ENCODE measurements at regions not wholly inside any gene's neighbourhood (a gene's known extent, or its start where the extent isn't known, plus 50 kb on each side); places are given as distances from the start of the nearest gene placed in this dataset.

- H4K20me1 ChIP-seq (ENCODE audit: control insufficient read depth, extremely low read depth, insufficient read depth, low read length): no peaks in the 10 kb centered on the region
- no peak overlapping the region for H3K9ac ChIP-seq (ENCODE audit: insufficient read depth, low read length)
- no peaks in the 10 kb centered on the region for H3K36me3 ChIP-seq (ENCODE audit: control insufficient read depth, insufficient read depth, low read length)
- no peak overlapping the region for H2AFZ ChIP-seq (ENCODE audit: low read length)
- H3K9me3 ChIP-seq (ENCODE audit: control insufficient read depth, insufficient read depth, low read depth, low read length): no peaks in the 10 kb centered on the region
- TF ChIP-seq EZH2 (IDR thresholded peaks at IDR 0.05; ENCODE audit: low read length, missing control alignments): no peak
- no peak for TF ChIP-seq CTCF (conservative IDR thresholded peaks at IDR 0.05 in 1 of 2, IDR thresholded peaks at IDR 0.05 in 1 of 2; ENCODE audit: low read depth in 1 of 2, low read length in 2 of 2)
- no peak overlapping the region for H3K4me2 ChIP-seq (ENCODE audit: extremely low read depth, insufficient read depth, low read length)
- peak in 1 of 2 donors; percentile 17 for DNase-seq (ENCODE audit: low read depth in 2 of 2)
- no peaks in the 10 kb centered on the region for H3K27me3 ChIP-seq (ENCODE audit: control insufficient read depth, insufficient read depth, low read length)
- H3K4me3 ChIP-seq (replicated peaks in 1 of 4; ENCODE audit: control extremely low read depth in 1 of 4, insufficient read depth in 1 of 4, low read depth in 3 of 4, low read length in 4 of 4): no peak overlapping the region
- no peak overlapping the region for H3K27ac ChIP-seq (ENCODE audit: insufficient read depth, low read length)
- H3K79me2 ChIP-seq (ENCODE audit: control insufficient read depth, insufficient read depth, low read length): no peaks in the 10 kb centered on the region
- H3K4me1 ChIP-seq (ENCODE audit: control insufficient read depth, extremely low read depth, insufficient read depth, low read length): no peaks in the 10 kb centered on the region
Observed at GRCh38 chr5:175579742-175580432, 78.0 kb upstream of the HRH2 start.

GRCh38 chr5:175582697-175583096 is 75.2 kb upstream of the HRH2 start:
- no peak overlapping the region for H2AFZ ChIP-seq (ENCODE audit: low read length)
- no peak overlapping the region for H3K4me2 ChIP-seq (ENCODE audit: extremely low read depth, insufficient read depth, low read length)
- no peak for TF ChIP-seq EZH2 (IDR thresholded peaks at IDR 0.05; ENCODE audit: low read length, missing control alignments)
- TF ChIP-seq CTCF (conservative IDR thresholded peaks at IDR 0.05 in 1 of 2, IDR thresholded peaks at IDR 0.05 in 1 of 2; ENCODE audit: low read depth in 1 of 2, low read length in 2 of 2): no peak
- no peaks in the 10 kb centered on the region for H3K9me3 ChIP-seq (ENCODE audit: control insufficient read depth, insufficient read depth, low read depth, low read length)
- no peaks in the 10 kb centered on the region for H4K20me1 ChIP-seq (ENCODE audit: control insufficient read depth, extremely low read depth, insufficient read depth, low read length)
- no peak overlapping the region for H3K4me3 ChIP-seq (replicated peaks in 1 of 4; ENCODE audit: control extremely low read depth in 1 of 4, insufficient read depth in 1 of 4, low read depth in 3 of 4, low read length in 4 of 4)
- H3K27ac ChIP-seq (ENCODE audit: insufficient read depth, low read length): no peak overlapping the region
- H3K79me2 ChIP-seq (ENCODE audit: control insufficient read depth, insufficient read depth, low read length): no peaks in the 10 kb centered on the region
- no peaks in the 10 kb centered on the region for H3K4me1 ChIP-seq (ENCODE audit: control insufficient read depth, extremely low read depth, insufficient read depth, low read length)
- H3K9ac ChIP-seq (ENCODE audit: insufficient read depth, low read length): no peak overlapping the region
- no peaks in the 10 kb centered on the region for H3K36me3 ChIP-seq (ENCODE audit: control insufficient read depth, insufficient read depth, low read length)
- DNase-seq (ENCODE audit: low read depth in 2 of 2): no peak
- H3K27me3 ChIP-seq (ENCODE audit: control insufficient read depth, insufficient read depth, low read length): no peaks in the 10 kb centered on the region

GRCh38 chr5:175585567-175585966 is 72.3 kb upstream of the HRH2 start:
- DNase-seq (ENCODE audit: low read depth in 2 of 2): no peak
- H3K36me3 ChIP-seq (ENCODE audit: control insufficient read depth, insufficient read depth, low read length): no peaks in the 10 kb centered on the region

More at GRCh38 chr5:175585567-175585966, 72.3 kb upstream of the HRH2 start:
- no peaks in the 10 kb centered on the region for H3K4me1 ChIP-seq (ENCODE audit: control insufficient read depth, extremely low read depth, insufficient read depth, low read length)
- H2AFZ ChIP-seq (ENCODE audit: low read length): no peak overlapping the region
- H3K27ac ChIP-seq (ENCODE audit: insufficient read depth, low read length): no peak overlapping the region
- H3K9ac ChIP-seq (ENCODE audit: insufficient read depth, low read length): no peak overlapping the region
- no peak overlapping the region for H3K4me2 ChIP-seq (ENCODE audit: extremely low read depth, insufficient read depth, low read length)
- no peaks in the 10 kb centered on the region for H3K79me2 ChIP-seq (ENCODE audit: control insufficient read depth, insufficient read depth, low read length)
- no peaks in the 10 kb centered on the region for H3K9me3 ChIP-seq (ENCODE audit: control insufficient read depth, insufficient read depth, low read depth, low read length)
- no peaks in the 10 kb centered on the region for H4K20me1 ChIP-seq (ENCODE audit: control insufficient read depth, extremely low read depth, insufficient read depth, low read length)
- H3K27me3 ChIP-seq (ENCODE audit: control insufficient read depth, insufficient read depth, low read length): no peaks in the 10 kb centered on the region
- TF ChIP-seq EZH2 (IDR thresholded peaks at IDR 0.05; ENCODE audit: low read length, missing control alignments): no peak
- no peak for TF ChIP-seq CTCF (conservative IDR thresholded peaks at IDR 0.05 in 1 of 2, IDR thresholded peaks at IDR 0.05 in 1 of 2; ENCODE audit: low read depth in 1 of 2, low read length in 2 of 2)
- no peak overlapping the region for H3K4me3 ChIP-seq (replicated peaks in 1 of 4; ENCODE audit: control extremely low read depth in 1 of 4, insufficient read depth in 1 of 4, low read depth in 3 of 4, low read length in 4 of 4)
